Neural progenitor cell (in vitro differentiated cells): ENCODE measurements at regions not wholly inside any gene's neighbourhood (a gene's known extent, or its start where the extent isn't known, plus 50 kb on each side); places are given as distances from the start of the nearest gene placed in this dataset.
A peak's percentile ranks its signal among the peaks of the same experiment; 100 is the strongest.

Experiments
- DNase-seq: peaks from one replicate; pipeline ENCODE4 v3.0.0-alpha.2; 2016; ENCODE audit warnings: low spot score
- H2AFZ ChIP-seq: fragments of 200-600 bp; sonication (generic); replicated peaks from 2 replicates; pipeline ENCODE4 v1.6.1; 2016; ENCODE audit warnings: antibody characterized with exemption
- H3F3A ChIP-seq: fragments of 200-600 bp; sonication (generic); 2 replicates; pipeline ENCODE4 v1.6.1; 2016; ENCODE audit warnings: antibody characterized with exemption, low read depth
- H3K27ac ChIP-seq: fragments of 200-600 bp; sonication (generic); 2 replicates; pipeline ENCODE4 v1.5.1; 2016; ENCODE audit warnings: mild to moderate bottlenecking
- H3K27me3 ChIP-seq: fragments of 200-600 bp; sonication (generic); 2 replicates; pipeline ENCODE4 v1.6.1; 2016; ENCODE audit warnings: mild to moderate bottlenecking, moderate library complexity
- H3K36me3 ChIP-seq: fragments of 200-600 bp; sonication (generic); 2 replicates; pipeline ENCODE4 v1.5.1; 2016
- H3K4me1 ChIP-seq: fragments of 200-600 bp; sonication (generic); 2 replicates; pipeline ENCODE4 v1.6.1; 2016; ENCODE audit warnings: mixed run types
- H3K4me2 ChIP-seq: fragments of 200-600 bp; sonication (generic); 2 replicates; pipeline ENCODE4 v1.6.1; 2016
- H3K4me3 ChIP-seq: fragments of 200-600 bp; sonication (generic); 2 replicates; pipeline ENCODE4 v1.5.1; 2016
- H3K79me2 ChIP-seq: fragments of 200-600 bp; sonication (generic); 2 replicates; pipeline ENCODE4 v1.6.1; 2016; ENCODE audit warnings: low read depth
- H3K9ac ChIP-seq: fragments of 200-600 bp; sonication (generic); 2 replicates; pipeline ENCODE4 v1.6.1; 2016
- H3K9me3 ChIP-seq: fragments of 200-600 bp; sonication (generic); 2 replicates; pipeline ENCODE4 v1.5.1; 2016; ENCODE audit warnings: low read depth
- H4K20me1 ChIP-seq: fragments of 200-600 bp; sonication (generic); 2 replicates; pipeline ENCODE4 v1.6.1; 2016; ENCODE audit warnings: low read depth
- H3K27ac Mint-ChIP-seq: 3 replicates; pipeline ENCODE4 v1.8.0; 2021; ENCODE audit warnings: mixed read lengths
- H3K27me3 Mint-ChIP-seq: 2 replicates; pipeline ENCODE4 v1.8.0; 2022; ENCODE audit warnings: low read depth, mild to moderate bottlenecking, inconsistent platforms, moderate library complexity, mixed read lengths; ENCODE audit not compliant: insufficient read depth
- H3K36me3 Mint-ChIP-seq: 3 replicates; pipeline ENCODE4 v1.8.0; 2021; ENCODE audit warnings: mixed read lengths
- H3K4me1 Mint-ChIP-seq: 3 replicates; pipeline ENCODE4 v1.8.0; 2021; ENCODE audit warnings: mixed read lengths
- H3K4me3 Mint-ChIP-seq: 3 replicates; pipeline ENCODE4 v1.8.0; 2021; ENCODE audit warnings: mild to moderate bottlenecking, moderate library complexity, mixed read lengths
- H3K9me3 Mint-ChIP-seq: 3 replicates; pipeline ENCODE4 v1.8.0; 2020; ENCODE audit warnings: mixed read lengths
- EZH2 ChIP-seq: fragments of 200-600 bp; sonication (generic); IDR thresholded peaks from 2 replicates; pipeline ENCODE4 v1.6.1; 2017; ENCODE audit warnings: antibody characterized with exemption, mild to moderate bottlenecking, moderate library complexity
- EZH2phosphoT487 ChIP-seq: fragments of 200-600 bp; sonication (generic); IDR thresholded peaks from 2 replicates; pipeline ENCODE4 v1.6.1; 2017; ENCODE audit warnings: antibody characterized with exemption
- TF ChIP-seq, protein P1 (sequence below): fragments of 200-600 bp; sonication (generic); IDR thresholded peaks from 2 replicates; pipeline ENCODE4 v1.5.1; 2017; ENCODE audit warnings: antibody characterized with exemption, mild to moderate bottlenecking

DNA sequence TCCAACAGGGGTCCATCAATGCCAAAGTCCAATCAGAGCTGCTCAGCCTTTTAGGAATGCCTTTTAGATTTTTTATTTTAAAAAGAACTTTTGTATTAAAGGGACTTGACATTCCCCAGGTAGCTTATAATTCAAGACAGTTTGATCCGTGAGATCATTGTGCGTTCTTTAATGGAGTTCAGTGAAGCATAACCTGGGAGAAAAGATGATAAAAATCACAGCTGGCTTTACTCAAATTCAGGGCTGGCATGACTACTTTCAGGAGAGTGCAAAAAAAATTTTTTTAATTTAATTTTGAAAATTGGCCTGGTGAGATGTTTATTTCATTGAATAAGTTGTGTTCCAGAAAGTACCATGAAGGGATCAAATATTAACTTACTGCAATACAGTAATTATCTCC, 118.2 kb downstream of the VCX2 start:
- no peaks in the 10 kb centered on the region for H3K27me3 ChIP-seq
- no peak overlapping the region for H3K9ac ChIP-seq
- no peak for DNase-seq
- Mint-ChIP-seq H3K27ac (peak overlapping the region; percentile 32), H3K9me3 (no peaks in the 10 kb centered on the region), H3K4me1 (peaks cover 20% of the 10 kb centered on the region), H3K36me3 (no peaks in the 10 kb centered on the region), H3K27me3 (no peaks in the 10 kb centered on the region), H3K4me3 (no peak overlapping the region)
- no peaks in the 10 kb centered on the region for H3K79me2 ChIP-seq
- no peaks in the 10 kb centered on the region for H3K36me3 ChIP-seq
- H3K4me3 ChIP-seq: no peak overlapping the region
- TF ChIP-seq EZH2 (no peak), EZH2phosphoT487 (no peak)
- TF ChIP-seq, protein P1, sequence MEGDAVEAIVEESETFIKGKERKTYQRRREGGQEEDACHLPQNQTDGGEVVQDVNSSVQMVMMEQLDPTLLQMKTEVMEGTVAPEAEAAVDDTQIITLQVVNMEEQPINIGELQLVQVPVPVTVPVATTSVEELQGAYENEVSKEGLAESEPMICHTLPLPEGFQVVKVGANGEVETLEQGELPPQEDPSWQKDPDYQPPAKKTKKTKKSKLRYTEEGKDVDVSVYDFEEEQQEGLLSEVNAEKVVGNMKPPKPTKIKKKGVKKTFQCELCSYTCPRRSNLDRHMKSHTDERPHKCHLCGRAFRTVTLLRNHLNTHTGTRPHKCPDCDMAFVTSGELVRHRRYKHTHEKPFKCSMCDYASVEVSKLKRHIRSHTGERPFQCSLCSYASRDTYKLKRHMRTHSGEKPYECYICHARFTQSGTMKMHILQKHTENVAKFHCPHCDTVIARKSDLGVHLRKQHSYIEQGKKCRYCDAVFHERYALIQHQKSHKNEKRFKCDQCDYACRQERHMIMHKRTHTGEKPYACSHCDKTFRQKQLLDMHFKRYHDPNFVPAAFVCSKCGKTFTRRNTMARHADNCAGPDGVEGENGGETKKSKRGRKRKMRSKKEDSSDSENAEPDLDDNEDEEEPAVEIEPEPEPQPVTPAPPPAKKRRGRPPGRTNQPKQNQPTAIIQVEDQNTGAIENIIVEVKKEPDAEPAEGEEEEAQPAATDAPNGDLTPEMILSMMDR: no peak
- H3K4me1 ChIP-seq: peaks cover 6% of the 10 kb centered on the region
- no peak overlapping the region for H3K27ac ChIP-seq
- H3K9me3 ChIP-seq: no peaks in the 10 kb centered on the region
- no peaks in the 10 kb centered on the region for H3F3A ChIP-seq
- H2AFZ ChIP-seq: no peak overlapping the region
- no peak overlapping the region for H3K4me2 ChIP-seq
- H4K20me1 ChIP-seq: no peaks in the 10 kb centered on the region

DNA sequence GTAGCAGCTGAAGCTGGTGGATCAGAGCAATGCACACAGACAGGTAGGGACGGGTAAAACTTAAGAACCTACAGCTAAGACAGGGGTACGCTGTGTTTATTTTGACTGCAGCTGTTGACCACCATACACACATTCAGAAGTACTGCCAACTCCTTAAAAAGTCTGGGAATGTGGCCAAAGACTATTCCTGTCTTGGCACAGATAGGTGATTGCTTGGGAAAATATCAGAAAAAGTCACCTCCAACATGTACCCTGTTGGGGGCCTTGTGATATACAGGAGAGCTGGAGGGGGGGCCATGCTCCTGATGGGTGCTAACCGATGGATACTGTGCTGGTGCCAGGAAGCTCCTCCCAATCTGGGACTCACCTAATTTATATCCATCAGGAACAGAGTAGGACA, 121.2 kb downstream of the VCX2 start:
- Histone ChIP-seq H3K79me2 (no peaks in the 10 kb centered on the region), H3K9ac (no peak overlapping the region), H4K20me1 (no peaks in the 10 kb centered on the region), H3K4me1 (peaks cover 6% of the 10 kb centered on the region), H3K4me2 (no peak overlapping the region), H3K36me3 (no peaks in the 10 kb centered on the region), H3K27me3 (no peaks in the 10 kb centered on the region), H2AFZ (no peak overlapping the region), H3K9me3 (no peaks in the 10 kb centered on the region), H3K27ac (no peak overlapping the region), H3F3A (no peaks in the 10 kb centered on the region), H3K4me3 (no peak overlapping the region)
- no peak overlapping the region for H3K4me3 Mint-ChIP-seq
- no peaks in the 10 kb centered on the region for H3K36me3 Mint-ChIP-seq
- no peak for TF ChIP-seq EZH2phosphoT487
- TF ChIP-seq EZH2: no peak
- TF ChIP-seq, protein P1: no peak
- H3K4me1 Mint-ChIP-seq: peaks cover 17% of the 10 kb centered on the region
- H3K27me3 Mint-ChIP-seq: no peaks in the 10 kb centered on the region
- peaks cover 11% of the 10 kb centered on the region for H3K9me3 Mint-ChIP-seq
- no peak for DNase-seq
- H3K27ac Mint-ChIP-seq: no peak overlapping the region

DNA sequence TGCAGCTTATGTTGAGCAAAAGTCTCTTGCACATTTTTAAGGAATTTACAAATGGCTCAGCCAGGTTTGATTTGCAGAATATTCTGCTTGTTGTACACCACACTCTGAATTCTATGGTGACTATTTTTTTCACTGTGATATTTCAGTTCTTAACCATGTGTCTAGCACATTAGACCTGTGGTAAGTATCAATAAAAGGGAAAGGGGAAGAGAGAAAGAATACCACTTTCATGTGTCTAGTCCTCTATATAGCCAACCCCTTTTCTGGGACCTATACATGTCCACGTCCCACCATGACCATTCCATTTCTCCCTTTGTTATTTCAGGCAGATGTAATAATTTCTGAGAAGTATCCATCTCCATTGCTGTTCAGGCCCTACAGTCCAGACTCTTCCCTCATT, 121.3 kb upstream of the PNPLA4 start:
- Mint-ChIP-seq H3K4me1 (peaks cover 16% of the 10 kb centered on the region), H3K9me3 (peaks cover 12% of the 10 kb centered on the region), H3K36me3 (no peaks in the 10 kb centered on the region), H3K4me3 (no peak overlapping the region), H3K27me3 (no peaks in the 10 kb centered on the region), H3K27ac (no peak overlapping the region)
- H3K4me2 ChIP-seq: no peak overlapping the region
- no peaks in the 10 kb centered on the region for H3K79me2 ChIP-seq
- H3K27ac ChIP-seq: no peak overlapping the region
- no peaks in the 10 kb centered on the region for H3F3A ChIP-seq
- no peak overlapping the region for H3K9ac ChIP-seq
- H3K4me1 ChIP-seq: peaks cover 6% of the 10 kb centered on the region
- H3K27me3 ChIP-seq: no peaks in the 10 kb centered on the region
- H4K20me1 ChIP-seq: no peaks in the 10 kb centered on the region
- TF ChIP-seq EZH2phosphoT487 (no peak), EZH2 (no peak)
- TF ChIP-seq, protein P1: no peak
- no peaks in the 10 kb centered on the region for H3K36me3 ChIP-seq
- no peaks in the 10 kb centered on the region for H3K9me3 ChIP-seq
- no peak overlapping the region for H3K4me3 ChIP-seq
- DNase-seq: no peak
- no peak overlapping the region for H2AFZ ChIP-seq

DNA sequence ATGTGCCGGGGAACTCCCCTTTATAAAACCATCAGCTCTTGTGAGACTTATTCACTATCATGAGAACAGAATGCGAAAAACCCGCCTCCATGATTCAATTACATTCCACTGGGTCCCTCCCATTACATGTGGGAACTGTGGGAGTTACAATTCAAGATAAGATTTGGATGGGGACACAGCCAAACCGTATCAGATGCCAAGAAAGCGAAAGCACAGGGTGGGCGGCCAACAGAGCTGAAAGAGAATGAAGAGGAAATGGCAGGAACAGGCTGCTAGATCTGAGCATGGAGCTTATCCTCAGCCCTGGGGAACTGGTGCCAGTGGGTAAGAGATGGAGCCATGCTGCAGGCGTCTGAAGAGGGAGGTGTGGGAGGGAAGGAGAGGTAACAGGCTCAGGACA, 117.7 kb upstream of the PNPLA4 start:
- Histone ChIP-seq H2AFZ (no peak overlapping the region), H3K27ac (no peak overlapping the region), H3K4me2 (no peak overlapping the region), H3K4me1 (peaks cover 4% of the 10 kb centered on the region), H3K4me3 (no peak overlapping the region), H3F3A (peaks cover 6% of the 10 kb centered on the region), H4K20me1 (no peaks in the 10 kb centered on the region), H3K79me2 (no peaks in the 10 kb centered on the region), H3K9ac (no peak overlapping the region), H3K27me3 (no peaks in the 10 kb centered on the region), H3K36me3 (no peaks in the 10 kb centered on the region), H3K9me3 (peaks cover 4% of the 10 kb centered on the region)
- no peak for DNase-seq
- H3K36me3 Mint-ChIP-seq: no peaks in the 10 kb centered on the region
- no peaks in the 10 kb centered on the region for H3K27me3 Mint-ChIP-seq
- peaks cover 12% of the 10 kb centered on the region for H3K9me3 Mint-ChIP-seq
- H3K4me1 Mint-ChIP-seq: peaks cover 14% of the 10 kb centered on the region
- TF ChIP-seq EZH2 (no peak), EZH2phosphoT487 (no peak)
- TF ChIP-seq, protein P1: no peak
- H3K27ac Mint-ChIP-seq: no peak overlapping the region
- no peak overlapping the region for H3K4me3 Mint-ChIP-seq
